Thyroid gland (tissue), 4 donors: ENCODE measurements at regions not wholly inside any gene's neighbourhood (a gene's known extent, or its start where the extent isn't known, plus 50 kb on each side); places are given as distances from the start of the nearest gene placed in this dataset.

ENCODE experiments used
- POLR2A ChIP-seq, 2 donors: fragments of 450-650 bp; IDR thresholded peaks; one replicate each; pipeline ENCODE4 v1.6.1; 2017; ENCODE audit warnings: antibody characterized with exemption in 2 of 2, mild to moderate bottlenecking in 2 of 2, moderate library complexity in 1 of 2
- TF ChIP-seq, protein P1 (sequence below), 6 experiments: fragments of 200-600 bp in 3 of 6; fragments of 450-650 bp in 3 of 6; sonication (generic) in 3 of 6; IDR thresholded peaks; one replicate each; pipeline ENCODE4 v1.5.1; 2016 to 2019; ENCODE audit warnings: antibody characterized with exemption in 6 of 6, mild to moderate bottlenecking in 2 of 6, inconsistent platforms in 1 of 6, moderate library complexity in 1 of 6

DNA sequence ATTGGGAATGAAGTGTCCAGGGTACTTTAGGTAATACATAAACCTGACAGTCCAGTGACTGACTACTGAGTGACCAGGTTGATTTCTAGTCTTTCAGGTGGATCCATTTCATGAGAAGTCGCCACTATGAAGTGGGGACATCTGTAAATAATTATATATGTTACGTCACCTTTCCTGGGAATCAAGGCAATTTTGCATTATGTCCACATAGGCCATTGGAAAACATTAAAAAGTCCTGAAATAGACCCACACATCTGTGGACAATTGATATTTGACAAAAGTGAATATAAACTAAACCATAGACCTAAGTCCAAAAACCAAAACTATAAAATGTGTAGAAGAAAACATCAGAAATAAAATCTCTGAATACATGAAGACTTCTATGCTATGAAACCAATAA is 231.5 kb downstream of the C6orf118 start:
- TF ChIP-seq, protein P1, sequence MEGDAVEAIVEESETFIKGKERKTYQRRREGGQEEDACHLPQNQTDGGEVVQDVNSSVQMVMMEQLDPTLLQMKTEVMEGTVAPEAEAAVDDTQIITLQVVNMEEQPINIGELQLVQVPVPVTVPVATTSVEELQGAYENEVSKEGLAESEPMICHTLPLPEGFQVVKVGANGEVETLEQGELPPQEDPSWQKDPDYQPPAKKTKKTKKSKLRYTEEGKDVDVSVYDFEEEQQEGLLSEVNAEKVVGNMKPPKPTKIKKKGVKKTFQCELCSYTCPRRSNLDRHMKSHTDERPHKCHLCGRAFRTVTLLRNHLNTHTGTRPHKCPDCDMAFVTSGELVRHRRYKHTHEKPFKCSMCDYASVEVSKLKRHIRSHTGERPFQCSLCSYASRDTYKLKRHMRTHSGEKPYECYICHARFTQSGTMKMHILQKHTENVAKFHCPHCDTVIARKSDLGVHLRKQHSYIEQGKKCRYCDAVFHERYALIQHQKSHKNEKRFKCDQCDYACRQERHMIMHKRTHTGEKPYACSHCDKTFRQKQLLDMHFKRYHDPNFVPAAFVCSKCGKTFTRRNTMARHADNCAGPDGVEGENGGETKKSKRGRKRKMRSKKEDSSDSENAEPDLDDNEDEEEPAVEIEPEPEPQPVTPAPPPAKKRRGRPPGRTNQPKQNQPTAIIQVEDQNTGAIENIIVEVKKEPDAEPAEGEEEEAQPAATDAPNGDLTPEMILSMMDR (IDR thresholded peaks at IDR 0.05) = no peak
- no peak for TF ChIP-seq POLR2A (IDR thresholded peaks at IDR 0.05)
